Activated naive CD8-positive, alpha-beta T cell (primary cell): ENCODE measurements at regions not wholly inside any gene's neighbourhood (a gene's known extent, or its start where the extent isn't known, plus 50 kb on each side); places are given as distances from the start of the nearest gene placed in this dataset.

Experiments
- H3K27ac Mint-ChIP-seq: one replicate; pipeline ENCODE4 v1.8.0; 2021; ENCODE audit warnings: mixed read lengths
- H3K27me3 Mint-ChIP-seq: one replicate; pipeline ENCODE4 v1.8.0; 2021; ENCODE audit warnings: mixed read lengths
- H3K36me3 Mint-ChIP-seq: one replicate; pipeline ENCODE4 v1.8.0; 2021; ENCODE audit warnings: mixed read lengths
- H3K4me1 Mint-ChIP-seq: one replicate; pipeline ENCODE4 v1.8.0; 2021; ENCODE audit warnings: low read depth, mixed read lengths
- H3K4me3 Mint-ChIP-seq: one replicate; pipeline ENCODE4 v1.8.0; 2021; ENCODE audit warnings: mild to moderate bottlenecking, mixed read lengths
- H3K9me3 Mint-ChIP-seq: one replicate; pipeline ENCODE4 v1.8.0; 2021; ENCODE audit warnings: low read depth, mixed read lengths

- Mint-ChIP-seq H3K36me3 (no peaks in the 10 kb centered on the region), H3K27ac (no peak overlapping the region), H3K27me3 (peaks cover 3% of the 10 kb centered on the region), H3K9me3 (no peaks in the 10 kb centered on the region), H3K4me1 (peaks cover 7% of the 10 kb centered on the region), H3K4me3 (no peak overlapping the region)
These were observed 111.8 kb upstream of the JUN start for GRCh38 chr1:58895559-58896145.

DNA sequence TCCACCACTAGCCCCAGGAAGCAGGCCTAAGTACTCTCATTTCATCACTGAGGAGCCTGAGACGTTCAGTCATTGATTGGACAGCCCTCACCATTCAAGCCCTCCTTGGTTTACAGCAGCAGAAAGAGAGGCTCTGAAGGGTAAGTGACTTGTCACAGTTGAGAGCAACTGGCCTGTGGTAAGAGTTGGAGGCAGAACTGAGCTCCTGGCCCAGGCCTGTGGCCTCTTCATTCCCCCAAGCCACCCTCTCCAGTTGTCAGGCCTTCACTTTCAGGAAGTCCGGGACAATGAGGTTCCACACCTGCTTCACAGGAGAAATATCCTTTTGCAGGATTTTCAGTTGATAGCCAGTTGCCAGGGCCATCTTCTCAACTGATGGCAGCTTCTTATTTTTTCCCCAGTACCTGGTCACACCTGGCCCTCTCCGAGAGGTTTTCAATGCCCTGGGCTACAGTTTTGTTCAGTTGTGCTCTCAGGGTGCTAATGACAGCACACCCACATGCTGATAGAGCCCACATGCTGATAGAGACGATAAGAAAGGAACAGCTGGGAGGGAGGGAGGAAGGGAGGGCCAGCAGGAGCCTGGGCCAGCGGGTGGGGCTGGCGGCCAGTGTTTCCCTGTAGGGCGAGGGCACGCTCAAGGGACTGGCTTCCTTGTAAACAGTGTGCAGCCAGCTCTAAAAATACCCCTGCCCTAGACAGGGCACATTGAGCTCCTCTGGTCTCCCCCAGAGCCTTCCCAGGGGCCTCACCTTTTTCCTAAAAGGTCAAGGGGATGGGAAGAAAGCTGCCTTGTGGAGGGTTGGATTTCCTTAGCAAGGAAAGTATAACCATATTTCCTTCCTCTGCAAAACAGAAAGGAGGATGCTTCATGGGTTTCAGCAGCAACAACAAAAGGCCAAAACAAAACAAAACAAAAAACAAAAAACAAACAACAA is 112.7 kb upstream of the JUN start:
- Mint-ChIP-seq H3K4me3 (no peak overlapping the region), H3K9me3 (no peaks in the 10 kb centered on the region), H3K36me3 (no peaks in the 10 kb centered on the region), H3K27ac (no peak overlapping the region), H3K4me1 (peaks cover 7% of the 10 kb centered on the region), H3K27me3 (peaks cover 3% of the 10 kb centered on the region)

DNA sequence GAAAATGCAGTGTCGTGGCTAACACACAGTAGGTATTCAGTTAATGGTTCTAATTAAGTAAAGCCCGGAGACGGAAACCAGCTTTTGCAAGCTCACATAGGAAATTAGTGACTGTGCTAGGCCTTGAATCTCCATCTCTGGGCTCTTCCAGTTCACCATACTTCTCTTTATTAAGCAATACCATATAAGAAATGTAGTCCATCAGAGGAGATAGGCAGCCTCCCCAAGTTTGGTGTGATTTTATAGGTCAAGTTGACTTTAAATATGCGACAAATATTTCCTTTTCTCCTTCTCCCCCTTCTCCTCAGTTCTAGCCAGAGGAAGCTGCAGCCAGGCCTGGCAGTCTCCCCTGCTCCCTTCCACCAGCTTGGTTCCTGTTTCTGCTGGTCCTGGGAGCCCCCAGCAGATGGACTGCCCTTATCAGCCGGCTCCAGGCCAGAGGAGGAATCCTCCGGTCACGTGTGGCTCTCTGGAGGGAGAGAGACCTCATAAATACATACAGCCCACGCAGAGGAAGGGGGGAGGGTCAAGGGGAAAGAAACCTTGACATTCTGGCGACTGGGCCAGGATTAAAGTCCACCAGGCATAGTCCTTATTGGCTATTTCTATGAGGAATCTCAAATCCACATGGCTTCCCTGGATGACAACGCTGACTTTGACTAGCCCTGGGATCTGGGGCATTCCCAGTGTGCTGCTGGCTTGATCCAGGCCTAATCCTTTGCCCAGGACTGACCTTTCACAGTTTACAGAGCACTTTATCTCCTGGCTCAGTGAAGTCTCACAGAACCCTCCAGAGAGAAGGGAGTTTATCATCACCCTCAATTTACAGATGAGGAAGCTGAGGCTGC is 115.1 kb upstream of the JUN start:
- Mint-ChIP-seq H3K27ac (no peak overlapping the region), H3K4me1 (peaks cover 14% of the 10 kb centered on the region), H3K27me3 (no peaks in the 10 kb centered on the region), H3K4me3 (no peak overlapping the region), H3K36me3 (no peaks in the 10 kb centered on the region), H3K9me3 (no peaks in the 10 kb centered on the region)

DNA sequence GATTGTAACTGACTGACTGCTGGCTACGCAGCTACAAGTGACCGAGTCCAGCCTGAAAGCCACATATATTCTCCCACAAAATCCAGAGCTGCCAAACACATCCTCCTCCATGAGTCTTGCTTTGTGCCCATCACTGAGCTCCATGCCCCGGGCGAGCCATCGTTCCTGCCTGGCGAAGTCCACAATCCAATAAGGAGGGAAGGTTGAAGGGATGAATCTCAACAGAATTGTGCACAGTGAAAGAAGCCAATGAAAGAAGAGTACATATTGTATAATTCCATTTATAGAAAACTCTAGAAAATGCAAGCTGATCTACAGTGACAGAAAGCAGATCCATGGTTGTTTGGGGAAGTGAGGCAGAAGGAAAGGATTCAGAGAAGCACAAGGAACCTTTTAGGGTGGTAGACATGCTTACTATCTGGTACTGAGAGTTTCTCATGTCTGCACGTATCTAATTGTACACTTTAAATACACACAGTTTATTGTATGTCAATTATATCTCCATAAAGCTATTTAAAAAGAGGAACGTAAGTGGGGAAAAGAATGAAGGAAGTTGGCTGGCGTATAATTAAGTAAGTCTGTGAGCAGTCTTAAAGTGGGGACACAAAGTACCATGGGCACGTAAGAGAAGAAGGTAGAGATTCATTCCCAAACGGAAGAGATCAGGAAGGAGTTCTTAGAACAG is 115.9 kb upstream of the JUN start:
- H3K4me3 Mint-ChIP-seq: no peak overlapping the region
- peaks cover 19% of the 10 kb centered on the region for H3K4me1 Mint-ChIP-seq
- no peak overlapping the region for H3K27ac Mint-ChIP-seq
- H3K27me3 Mint-ChIP-seq: no peaks in the 10 kb centered on the region
- no peaks in the 10 kb centered on the region for H3K36me3 Mint-ChIP-seq
- no peaks in the 10 kb centered on the region for H3K9me3 Mint-ChIP-seq

DNA sequence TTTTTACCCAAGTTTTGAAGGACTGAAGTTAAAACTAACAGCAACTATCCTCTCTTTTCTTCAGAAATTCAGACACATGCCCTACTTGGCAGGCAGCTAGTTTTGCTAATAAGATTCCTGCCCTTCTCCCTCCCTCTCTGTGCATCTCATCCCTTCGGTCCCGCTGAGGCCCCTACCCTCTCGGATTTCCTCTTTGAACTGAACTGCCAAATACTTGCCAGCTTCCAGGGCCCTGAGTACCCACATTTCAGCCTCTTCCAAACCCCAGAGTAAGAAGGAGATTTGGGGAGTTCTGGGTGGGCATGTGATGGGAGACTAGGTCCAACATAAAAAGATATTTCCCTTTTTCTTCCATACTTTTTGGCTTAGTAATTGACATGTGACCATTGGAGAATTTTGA is 116.5 kb upstream of the JUN start:
- no peak overlapping the region for H3K27ac Mint-ChIP-seq
- no peak overlapping the region for H3K4me3 Mint-ChIP-seq
- H3K9me3 Mint-ChIP-seq: no peaks in the 10 kb centered on the region
- no peaks in the 10 kb centered on the region for H3K27me3 Mint-ChIP-seq
- peaks cover 16% of the 10 kb centered on the region for H3K4me1 Mint-ChIP-seq
- no peaks in the 10 kb centered on the region for H3K36me3 Mint-ChIP-seq

- Mint-ChIP-seq H3K36me3 (no peaks in the 10 kb centered on the region), H3K4me1 (peaks cover 15% of the 10 kb centered on the region), H3K27ac (no peak overlapping the region), H3K9me3 (no peaks in the 10 kb centered on the region), H3K4me3 (no peak overlapping the region), H3K27me3 (no peaks in the 10 kb centered on the region)
These were observed 117.2 kb upstream of the JUN start for GRCh38 chr1:58901008-58901407.

GRCh38 chr1:58902830-58903513 is 119.1 kb upstream of the JUN start:
- Mint-ChIP-seq H3K36me3 (no peaks in the 10 kb centered on the region), H3K27me3 (no peaks in the 10 kb centered on the region), H3K4me1 (peaks cover 15% of the 10 kb centered on the region), H3K4me3 (peak overlapping the region; percentile 76), H3K9me3 (no peaks in the 10 kb centered on the region), H3K27ac (peak overlapping the region; percentile 18)

DNA sequence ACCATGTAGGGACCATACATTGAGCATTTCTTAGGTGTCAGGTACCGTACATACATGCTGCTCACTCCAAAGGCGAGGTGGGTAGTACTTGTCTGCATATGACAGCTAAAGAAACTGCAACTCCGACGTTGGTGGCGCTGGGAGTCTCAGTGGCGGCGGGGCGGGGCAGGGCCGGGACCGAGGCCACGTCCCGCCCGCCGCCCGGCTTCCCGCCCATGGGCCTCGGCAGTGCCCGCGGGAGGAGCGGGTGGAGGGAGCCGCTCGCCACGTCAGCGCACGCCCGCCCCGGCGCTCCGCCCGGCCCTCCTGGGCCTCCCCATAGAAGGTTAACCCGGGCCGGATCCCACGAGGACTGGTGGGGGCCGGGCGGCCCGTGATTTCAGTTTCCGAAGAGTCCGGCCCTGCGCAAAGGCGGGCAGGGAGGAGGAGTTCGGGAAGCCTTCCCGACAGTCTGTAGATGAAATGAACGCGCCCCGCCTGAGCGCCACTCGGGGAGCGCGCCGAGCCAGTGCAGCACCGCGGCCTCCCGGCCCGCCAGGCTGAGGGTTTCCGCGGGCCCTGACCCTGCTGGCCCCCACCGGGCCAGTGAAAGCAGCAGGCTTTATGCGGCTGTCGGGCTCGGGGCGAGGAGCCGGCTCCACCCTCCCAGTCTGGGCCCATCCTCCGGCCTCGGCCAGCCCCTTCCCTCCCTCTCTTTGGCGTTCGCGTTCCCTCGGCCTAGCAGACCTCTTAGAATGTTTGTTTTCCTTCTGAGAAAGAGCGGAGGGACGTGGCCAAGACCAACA is 119.9 kb upstream of the JUN start:
- H3K27me3 Mint-ChIP-seq: no peaks in the 10 kb centered on the region

GRCh38 chr1:58904299-58905125 is 120.7 kb upstream of the JUN start:
- H3K4me1 Mint-ChIP-seq: peaks cover 15% of the 10 kb centered on the region
- H3K27ac Mint-ChIP-seq: peak overlapping the region; percentile 59
- no peaks in the 10 kb centered on the region for H3K27me3 Mint-ChIP-seq
- peak overlapping the region; percentile 80 for H3K4me3 Mint-ChIP-seq
- no peaks in the 10 kb centered on the region for H3K9me3 Mint-ChIP-seq
- H3K36me3 Mint-ChIP-seq: no peaks in the 10 kb centered on the region

More for the DNA sequence above, 119.9 kb upstream of the JUN start:
- H3K27ac Mint-ChIP-seq: peak overlapping the region; percentile 59
- H3K4me1 Mint-ChIP-seq: peaks cover 15% of the 10 kb centered on the region
- H3K4me3 Mint-ChIP-seq: peak overlapping the region; percentile 80
- no peaks in the 10 kb centered on the region for H3K9me3 Mint-ChIP-seq
- no peaks in the 10 kb centered on the region for H3K36me3 Mint-ChIP-seq

DNA sequence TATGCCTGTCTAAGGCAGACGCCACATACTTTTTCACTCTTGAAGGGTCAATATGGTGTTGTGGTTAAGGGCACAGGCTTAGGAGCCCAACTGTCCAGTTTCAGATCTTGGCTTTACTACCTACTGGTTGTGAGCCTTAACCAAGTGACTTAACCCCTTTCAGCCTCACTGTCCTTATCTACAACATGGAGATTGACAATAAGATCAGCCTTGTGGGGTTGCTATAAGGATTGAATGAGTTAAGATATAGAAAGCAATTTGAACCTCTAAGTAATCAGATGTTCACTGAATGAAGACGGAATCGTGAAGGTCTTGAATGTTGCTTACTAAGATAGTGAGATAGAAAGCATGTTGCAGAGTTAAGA is 121.3 kb upstream of the JUN start:
- peaks cover 15% of the 10 kb centered on the region for H3K4me1 Mint-ChIP-seq

DNA sequence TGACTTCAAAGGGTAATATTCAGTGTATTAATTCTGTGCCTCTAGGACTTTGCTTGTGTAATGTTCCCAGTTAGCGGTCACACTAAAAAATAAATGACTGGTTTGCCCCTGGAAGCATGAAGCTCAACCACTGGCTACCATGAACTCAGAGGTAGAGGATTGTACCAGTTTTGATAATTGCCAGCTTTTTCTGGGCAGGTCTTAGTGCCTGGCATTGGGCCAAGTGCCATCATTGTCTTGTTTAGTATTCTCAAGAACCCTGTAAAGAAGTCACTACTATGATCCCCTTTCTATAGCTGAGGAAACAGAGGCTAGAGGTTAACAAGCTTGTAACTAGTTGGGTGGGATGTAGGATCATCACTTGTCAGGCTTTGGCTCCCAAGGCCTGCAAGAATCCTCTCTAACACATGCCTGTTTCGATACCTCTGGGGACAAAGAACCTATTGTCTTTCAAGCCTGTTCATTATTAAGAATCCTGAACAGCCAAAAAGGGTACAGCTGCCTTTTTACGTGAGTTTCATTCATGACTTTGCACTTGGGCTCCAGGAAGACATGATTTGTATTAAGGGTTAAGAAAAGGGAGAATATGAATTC is 121.9 kb upstream of the JUN start:
- Mint-ChIP-seq H3K36me3 (no peaks in the 10 kb centered on the region), H3K27ac (no peak overlapping the region), H3K4me1 (peaks cover 15% of the 10 kb centered on the region), H3K9me3 (no peaks in the 10 kb centered on the region), H3K4me3 (no peak overlapping the region), H3K27me3 (no peaks in the 10 kb centered on the region)

More for the DNA sequence above, 121.3 kb upstream of the JUN start:
- H3K27ac Mint-ChIP-seq: no peak overlapping the region
- peak overlapping the region; percentile 56 for H3K4me3 Mint-ChIP-seq
- no peaks in the 10 kb centered on the region for H3K9me3 Mint-ChIP-seq
- no peaks in the 10 kb centered on the region for H3K27me3 Mint-ChIP-seq
- H3K36me3 Mint-ChIP-seq: no peaks in the 10 kb centered on the region

GRCh38 chr1:58907398-58907797 is 123.6 kb upstream of the JUN start:
- H3K4me3 Mint-ChIP-seq: no peak overlapping the region

More at GRCh38 chr1:58907398-58907797, 123.6 kb upstream of the JUN start:
- no peak overlapping the region for H3K27ac Mint-ChIP-seq
- no peaks in the 10 kb centered on the region for H3K36me3 Mint-ChIP-seq
- H3K4me1 Mint-ChIP-seq: peaks cover 15% of the 10 kb centered on the region
- no peaks in the 10 kb centered on the region for H3K27me3 Mint-ChIP-seq
- no peaks in the 10 kb centered on the region for H3K9me3 Mint-ChIP-seq
